AG09309 (cell line): ENCODE measurements at regions not wholly inside any gene's neighbourhood (a gene's known extent, or its start where the extent isn't known, plus 50 kb on each side); places are given as distances from the start of the nearest gene placed in this dataset.
A peak's percentile ranks its signal among the peaks of the same experiment; 100 is the strongest.
"Not testable (repeated sequence)": the region's sequence is repeated elsewhere in the genome, so short reads cannot be mapped to it uniquely, and the experiment has no call there.

ENCODE experiments used
- DNase-seq: peaks from one replicate; pipeline ENCODE4 v3.0.0-alpha.2; 2010; ENCODE audit warnings: low read depth
- H3K4me3 ChIP-seq: 2 replicates; pipeline ENCODE4 v1.5.1; 2011; ENCODE audit warnings: mild to moderate bottlenecking, low read depth, low read length, moderate library complexity; ENCODE audit not compliant: control insufficient read depth
- CTCF ChIP-seq: IDR thresholded peaks from 2 replicates; pipeline ENCODE4 v1.5.1; 2011; ENCODE audit warnings: mild to moderate bottlenecking, low read depth, low read length, inconsistent platforms; ENCODE audit not compliant: insufficient read depth, control insufficient read depth; ENCODE audit errors: missing control alignments

GRCh38 chr7:17407229-17407628 is 108.8 kb downstream of the AHR start:
- no peak for DNase-seq
- TF ChIP-seq CTCF = no peak
- no peak overlapping the region for H3K4me3 ChIP-seq

DNA sequence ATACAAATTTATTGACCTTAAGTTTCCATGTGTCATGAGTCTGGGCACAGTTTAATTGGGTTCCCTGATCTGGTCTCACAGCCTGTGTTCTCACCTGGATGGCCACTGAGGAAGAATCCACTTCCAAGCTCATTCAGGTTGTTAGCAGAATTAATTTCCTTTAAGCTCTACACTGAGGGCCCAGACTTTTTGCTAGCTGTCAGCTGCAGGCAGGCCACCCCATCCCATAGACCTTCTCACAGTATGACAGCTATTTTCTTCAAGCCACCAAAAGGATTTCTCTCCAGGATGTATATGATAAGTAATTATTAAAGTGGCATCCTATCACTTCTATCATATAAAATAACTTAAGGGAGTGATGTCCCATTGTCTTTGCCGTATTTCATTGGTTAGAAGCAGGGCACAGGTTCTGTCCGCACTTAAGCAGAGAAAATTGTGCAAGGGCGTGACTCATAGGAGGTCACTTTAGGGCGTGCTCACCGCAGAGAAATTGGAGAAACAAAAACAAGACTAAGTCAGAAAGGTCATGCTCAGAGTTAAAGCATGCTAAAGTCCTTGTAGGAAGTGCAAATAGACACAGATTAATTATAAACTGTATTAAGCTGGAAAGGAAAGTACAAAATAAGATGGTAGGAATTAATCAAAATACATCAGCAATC is 109.9 kb downstream of the AHR start:
- no peak overlapping the region for H3K4me3 ChIP-seq
- DNase-seq = peak; percentile 62
- TF ChIP-seq CTCF = no peak

- no peak overlapping the region for H3K4me3 ChIP-seq
- TF ChIP-seq CTCF = no peak
- no peak for DNase-seq
Observed at GRCh38 chr7:17408904-17409290, 110.4 kb downstream of the AHR start.

- no peak for DNase-seq
- H3K4me3 ChIP-seq = no peak overlapping the region
- no peak for TF ChIP-seq CTCF
Observed at GRCh38 chr7:17411922-17412321, 113.5 kb downstream of the AHR start.

- TF ChIP-seq CTCF = no peak
- no peak overlapping the region for H3K4me3 ChIP-seq
- no peak for DNase-seq
Observed at GRCh38 chr7:17412883-17413282, 114.4 kb downstream of the AHR start.

DNA sequence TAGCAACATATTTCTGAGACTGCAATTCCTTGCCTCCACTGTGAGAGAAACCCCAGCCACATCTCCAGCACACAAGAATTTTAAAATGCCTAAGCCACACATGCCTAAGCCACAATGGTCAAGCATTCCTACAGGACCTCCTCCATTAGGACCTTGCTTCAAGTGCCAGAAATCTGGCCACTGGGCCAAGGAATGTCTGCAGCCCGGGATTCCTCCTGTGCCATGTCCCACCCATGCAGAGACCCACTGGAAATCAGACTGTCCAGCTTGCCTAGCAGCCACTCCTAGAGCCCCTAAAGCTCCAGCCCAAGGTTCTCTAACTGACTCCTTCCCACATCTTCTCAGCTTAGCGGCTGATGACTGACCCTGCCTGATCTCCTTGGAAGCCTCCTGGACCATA is 117.5 kb downstream of the AHR start:
- no peak for TF ChIP-seq CTCF
- no peak for DNase-seq
- H3K4me3 ChIP-seq = no peak overlapping the region

DNA sequence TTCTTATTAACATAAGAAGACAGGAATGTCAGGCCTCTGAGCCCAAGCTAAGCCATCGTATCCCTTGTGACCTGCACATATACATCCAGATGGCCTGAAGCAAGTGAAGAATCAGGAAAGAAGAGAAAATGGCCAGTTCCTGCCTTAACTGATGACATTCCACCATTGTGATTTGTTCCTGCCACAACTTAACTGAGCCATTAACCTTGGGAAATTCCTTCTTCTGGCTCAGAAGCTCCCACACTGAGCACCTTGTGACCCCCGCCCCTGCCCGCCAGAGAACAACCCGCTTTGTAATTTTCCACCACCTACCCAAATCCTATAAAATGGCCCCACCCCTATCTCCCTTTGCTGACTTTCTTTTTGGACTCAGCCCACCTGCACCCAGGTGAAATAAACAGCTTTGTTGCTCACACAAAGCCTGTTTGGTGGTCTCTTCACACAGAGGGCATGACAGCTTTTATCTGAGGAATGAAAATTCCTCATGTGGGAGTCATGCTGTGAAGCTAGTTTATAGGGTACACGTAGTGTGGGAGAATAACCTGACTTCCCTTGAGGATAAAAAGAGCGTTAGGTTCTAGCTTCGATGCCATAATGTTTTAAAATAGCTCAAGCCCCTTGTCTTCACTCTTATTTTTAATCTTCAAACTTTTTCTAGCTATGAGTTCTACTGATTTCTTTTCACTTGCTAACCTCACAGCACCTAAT is 122.0 kb downstream of the AHR start:
- DNase-seq = not testable (repeated sequence)

More for the DNA sequence above, 122.0 kb downstream of the AHR start:
- not testable (repeated sequence) for H3K4me3 ChIP-seq
